Activated T-cell treated with anti-CD3 and anti-CD28 coated beads, Interleukin-2, amount 50 U/mL, for 72 hours (primary cell): ENCODE measurements at regions not wholly inside any gene's neighbourhood (a gene's known extent, or its start where the extent isn't known, plus 50 kb on each side); places are given as distances from the start of the nearest gene placed in this dataset.
"Not testable (repeated sequence)": the region's sequence is repeated elsewhere in the genome, so short reads cannot be mapped to it uniquely, and the experiment has no call there.

Source experiments
- ATAC-seq, 2 donors: fragments of 150-1000 bp; cut with Tn5 transposase; replicated peaks in 1 of 2; 2 replicates each; pipeline ENCODE4 v1.10.0; 2021; ENCODE audit warnings: moderate library complexity in 2 of 2, mild to moderate bottlenecking in 1 of 2
- DNase-seq, 2 donors: peaks; one replicate each; pipeline ENCODE4 v3.0.0; 2021 to 2022; ENCODE audit warnings: mixed read lengths in 1 of 2
- H3K27ac Mint-ChIP-seq: one replicate; pipeline ENCODE4 v1.8.0; 2022; ENCODE audit warnings: mild to moderate bottlenecking, moderate library complexity, mixed read lengths
- H3K27me3 Mint-ChIP-seq: one replicate; pipeline ENCODE4 v1.8.0; 2022; ENCODE audit warnings: low read depth, mixed read lengths
- H3K36me3 Mint-ChIP-seq, 2 donors: one replicate each; pipeline ENCODE4 v1.8.0; 2022; ENCODE audit warnings: mixed read lengths in 2 of 2, mild to moderate bottlenecking in 1 of 2; ENCODE audit not compliant: insufficient read depth in 2 of 2
- H3K4me1 Mint-ChIP-seq: one replicate; pipeline ENCODE4 v1.8.0; 2022; ENCODE audit warnings: low read depth, mixed read lengths
- H3K4me3 Mint-ChIP-seq, 2 donors: one replicate each; pipeline ENCODE4 v1.8.0; 2022; ENCODE audit warnings: mild to moderate bottlenecking in 2 of 2, mixed read lengths in 2 of 2, moderate library complexity in 2 of 2
- H3K9me3 Mint-ChIP-seq, 2 donors: one replicate each; pipeline ENCODE4 v1.8.0; 2022; ENCODE audit warnings: mixed read lengths in 2 of 2

- peaks cover 4 to 6% of the 10 kb centered on the region in 2 donors for H3K9me3 Mint-ChIP-seq
- H3K36me3 Mint-ChIP-seq: no peaks in the 10 kb centered on the region
- H3K27me3 Mint-ChIP-seq: no peaks in the 10 kb centered on the region
- no peak overlapping the region for H3K27ac Mint-ChIP-seq
- no peak overlapping the region for H3K4me3 Mint-ChIP-seq
- no peaks in the 10 kb centered on the region for H3K4me1 Mint-ChIP-seq
- DNase-seq (no peak), ATAC-seq (no peak)
Measured at GRCh38 chr10:109250152-109250551, 673.2 kb downstream of the XPNPEP1 start.

- no peak overlapping the region for H3K27ac Mint-ChIP-seq
Measured at GRCh38 chr10:109247814-109248213, 675.5 kb downstream of the XPNPEP1 start.

GRCh38 chr10:109245821-109246220 lies 677.5 kb downstream of the XPNPEP1 start:
- Mint-ChIP-seq H3K4me3 (no peak overlapping the region), H3K36me3 (no peaks in the 10 kb centered on the region), H3K27me3 (no peaks in the 10 kb centered on the region), H3K27ac (no peak overlapping the region), H3K4me1 (no peaks in the 10 kb centered on the region), H3K9me3 (peaks cover 0 to 3% of the 10 kb centered on the region in 2 donors)
- DNase-seq (no peak), ATAC-seq (no peak)

More at GRCh38 chr10:109247814-109248213, 675.5 kb downstream of the XPNPEP1 start:
- Mint-ChIP-seq H3K36me3 (no peaks in the 10 kb centered on the region), H3K9me3 (peaks cover 4 to 6% of the 10 kb centered on the region in 2 donors), H3K4me1 (no peaks in the 10 kb centered on the region), H3K27me3 (no peaks in the 10 kb centered on the region), H3K4me3 (no peak overlapping the region)
- ATAC-seq (no peak), DNase-seq (no peak)

GRCh38 chr10:109239371-109239770 lies 683.9 kb downstream of the XPNPEP1 start:
- no peaks in the 10 kb centered on the region for H3K9me3 Mint-ChIP-seq
- no peak for DNase-seq
- no peak overlapping the region for H3K4me3 Mint-ChIP-seq
- no peaks in the 10 kb centered on the region for H3K36me3 Mint-ChIP-seq
- no peaks in the 10 kb centered on the region for H3K4me1 Mint-ChIP-seq
- no peak for ATAC-seq
- no peaks in the 10 kb centered on the region for H3K27me3 Mint-ChIP-seq
- H3K27ac Mint-ChIP-seq: no peak overlapping the region

GRCh38 chr10:109237682-109238081 lies 685.6 kb downstream of the XPNPEP1 start:
- ATAC-seq: no peak
- Mint-ChIP-seq H3K27me3 (no peaks in the 10 kb centered on the region), H3K27ac (no peak overlapping the region), H3K4me3 (no peak overlapping the region), H3K36me3 (no peaks in the 10 kb centered on the region), H3K9me3 (peaks cover 0 to 2% of the 10 kb centered on the region in 2 donors), H3K4me1 (no peaks in the 10 kb centered on the region)
- no peak for DNase-seq

- ATAC-seq: no peak
- Mint-ChIP-seq H3K27ac (no peak overlapping the region), H3K4me1 (no peaks in the 10 kb centered on the region)
Measured at GRCh38 chr10:109237050-109237449, 686.3 kb downstream of the XPNPEP1 start.

GRCh38 chr10:109223533-109223932 lies 699.8 kb downstream of the XPNPEP1 start:
- ATAC-seq: not testable (repeated sequence)

More at GRCh38 chr10:109237050-109237449, 686.3 kb downstream of the XPNPEP1 start:
- Mint-ChIP-seq H3K4me3 (no peak overlapping the region), H3K36me3 (no peaks in the 10 kb centered on the region), H3K9me3 (peaks cover 0 to 2% of the 10 kb centered on the region in 2 donors), H3K27me3 (no peaks in the 10 kb centered on the region)
- DNase-seq: no peak

GRCh38 chr10:109219935-109220605 lies 703.2 kb downstream of the XPNPEP1 start:
- Mint-ChIP-seq H3K4me1 (no peaks in the 10 kb centered on the region), H3K4me3 (no peak overlapping the region), H3K9me3 (peaks cover 1 to 6% of the 10 kb centered on the region in 2 donors), H3K36me3 (no peaks in the 10 kb centered on the region), H3K27me3 (no peaks in the 10 kb centered on the region), H3K27ac (no peak overlapping the region)
- no peak for DNase-seq
- no peak for ATAC-seq

More at GRCh38 chr10:109223533-109223932, 699.8 kb downstream of the XPNPEP1 start:
- DNase-seq, H3K27ac Mint-ChIP-seq, H3K4me3 Mint-ChIP-seq, H3K4me1 Mint-ChIP-seq, H3K36me3 Mint-ChIP-seq, H3K9me3 Mint-ChIP-seq, H3K27me3 Mint-ChIP-seq: not testable (repeated sequence)

- H3K4me3 Mint-ChIP-seq: no peak overlapping the region
- ATAC-seq (no peak), DNase-seq (no peak)
- peaks cover 1 to 5% of the 10 kb centered on the region in 2 donors for H3K9me3 Mint-ChIP-seq
- no peaks in the 10 kb centered on the region for H3K27me3 Mint-ChIP-seq
- no peaks in the 10 kb centered on the region for H3K36me3 Mint-ChIP-seq
- no peaks in the 10 kb centered on the region for H3K4me1 Mint-ChIP-seq
- H3K27ac Mint-ChIP-seq: no peak overlapping the region
Measured at GRCh38 chr10:109218207-109218606, 705.1 kb downstream of the XPNPEP1 start.

- Mint-ChIP-seq H3K27ac (no peak overlapping the region), H3K9me3 (peaks cover 4 to 8% of the 10 kb centered on the region in 2 donors), H3K36me3 (no peaks in the 10 kb centered on the region), H3K27me3 (no peaks in the 10 kb centered on the region), H3K4me1 (no peaks in the 10 kb centered on the region), H3K4me3 (no peak overlapping the region)
- ATAC-seq (no peak), DNase-seq (no peak)
Measured at GRCh38 chr10:109215291-109216075, 707.8 kb downstream of the XPNPEP1 start.

GRCh38 chr10:109214891-109215290 lies 708.4 kb downstream of the XPNPEP1 start:
- H3K27me3 Mint-ChIP-seq, H3K9me3 Mint-ChIP-seq, ATAC-seq: not testable (repeated sequence)

GRCh38 chr10:109207361-109207760 lies 716.0 kb downstream of the XPNPEP1 start:
- H3K4me3 Mint-ChIP-seq: no peak overlapping the region
- H3K27ac Mint-ChIP-seq: no peak overlapping the region
- DNase-seq (no peak), ATAC-seq (no peak)
- no peaks in the 10 kb centered on the region for H3K4me1 Mint-ChIP-seq
- H3K36me3 Mint-ChIP-seq: no peaks in the 10 kb centered on the region
- no peaks in the 10 kb centered on the region for H3K27me3 Mint-ChIP-seq
- peaks cover 3 to 5% of the 10 kb centered on the region in 2 donors for H3K9me3 Mint-ChIP-seq

More at GRCh38 chr10:109214891-109215290, 708.4 kb downstream of the XPNPEP1 start:
- H3K36me3 Mint-ChIP-seq, H3K4me3 Mint-ChIP-seq, H3K4me1 Mint-ChIP-seq, DNase-seq, H3K27ac Mint-ChIP-seq: not testable (repeated sequence)

- DNase-seq: no peak
- peaks cover 3 to 4% of the 10 kb centered on the region in 2 donors for H3K9me3 Mint-ChIP-seq
- no peak overlapping the region for H3K4me3 Mint-ChIP-seq
- ATAC-seq: no peak
- no peaks in the 10 kb centered on the region for H3K27me3 Mint-ChIP-seq
- H3K4me1 Mint-ChIP-seq: no peaks in the 10 kb centered on the region
- H3K36me3 Mint-ChIP-seq: no peaks in the 10 kb centered on the region
- no peak overlapping the region for H3K27ac Mint-ChIP-seq
Measured at GRCh38 chr10:109205929-109206585, 717.3 kb downstream of the XPNPEP1 start.
